ENCODE measurements at regions not wholly inside any gene's neighbourhood (a gene's known extent, or its start where the extent isn't known, plus 50 kb on each side); places are given as distances from the start of the nearest gene placed in this dataset.
"Not testable (repeated sequence)": the region's sequence is repeated elsewhere in the genome, so short reads cannot be mapped to it uniquely, and the experiment has no call there.

GRCh38 chr15:20074082-20074481, 467.5 kb downstream of the GOLGA6L6 start:
- not testable (repeated sequence) for DNase-seq (ENCODE audit: low spot score)

GRCh38 chr15:20069043-20069442, 472.6 kb downstream of the GOLGA6L6 start:
- DNase-seq (ENCODE audit: low spot score), result not testable (repeated sequence)

GRCh38 chr15:20066173-20066572, 475.4 kb downstream of the GOLGA6L6 start:
- not testable (repeated sequence) for DNase-seq (ENCODE audit: low spot score)

GRCh38 chr15:20065508-20065907, 476.1 kb downstream of the GOLGA6L6 start:
- DNase-seq (ENCODE audit: low spot score), result not testable (repeated sequence)

GRCh38 chr15:20063167-20063566, 478.4 kb downstream of the GOLGA6L6 start:
- not testable (repeated sequence) for DNase-seq (ENCODE audit: low spot score)

GRCh38 chr15:20060838-20061237, 480.8 kb downstream of the GOLGA6L6 start:
- not testable (repeated sequence) for DNase-seq (ENCODE audit: low spot score)

- not testable (repeated sequence) for DNase-seq (ENCODE audit: low spot score)
Measured at GRCh38 chr15:20056871-20057270, 484.7 kb downstream of the GOLGA6L6 start.

GRCh38 chr15:20055921-20056320, 485.7 kb downstream of the GOLGA6L6 start:
- DNase-seq (ENCODE audit: low spot score), result not testable (repeated sequence)

GRCh38 chr15:20048189-20048588, 493.4 kb downstream of the GOLGA6L6 start:
- not testable (repeated sequence) for DNase-seq (ENCODE audit: low spot score)

GRCh38 chr15:20045165-20045564, 496.4 kb downstream of the GOLGA6L6 start:
- not testable (repeated sequence) for DNase-seq (ENCODE audit: low spot score)

- DNase-seq (ENCODE audit: low spot score), result not testable (repeated sequence)
Measured at GRCh38 chr15:20040691-20041090, 500.9 kb downstream of the GOLGA6L6 start.

- DNase-seq (ENCODE audit: low spot score), result not testable (repeated sequence)
Measured at GRCh38 chr15:20025040-20025439, 516.6 kb downstream of the GOLGA6L6 start.

GRCh38 chr15:20022349-20022748, 519.3 kb downstream of the GOLGA6L6 start:
- not testable (repeated sequence) for DNase-seq (ENCODE audit: low spot score)

- DNase-seq (ENCODE audit: low spot score), result not testable (repeated sequence)
Measured at GRCh38 chr15:20021351-20021750, 520.2 kb downstream of the GOLGA6L6 start.

- not testable (repeated sequence) for DNase-seq (ENCODE audit: low spot score)
Measured at GRCh38 chr15:20020588-20020987, 521.0 kb downstream of the GOLGA6L6 start.

- DNase-seq (ENCODE audit: low spot score), result not testable (repeated sequence)
Measured at GRCh38 chr15:20019758-20020157, 521.8 kb downstream of the GOLGA6L6 start.

GRCh38 chr15:20017581-20017980, 524.0 kb downstream of the GOLGA6L6 start:
- not testable (repeated sequence) for DNase-seq (ENCODE audit: low spot score)

GRCh38 chr15:20016941-20017340, 524.7 kb downstream of the GOLGA6L6 start:
- DNase-seq (ENCODE audit: low spot score), result not testable (repeated sequence)

GRCh38 chr15:20012837-20013236, 528.8 kb downstream of the GOLGA6L6 start:
- not testable (repeated sequence) for DNase-seq (ENCODE audit: low spot score)

GRCh38 chr15:20010759-20011158, 530.8 kb downstream of the GOLGA6L6 start:
- not testable (repeated sequence) for DNase-seq (ENCODE audit: low spot score)

- DNase-seq (ENCODE audit: low spot score), result not testable (repeated sequence)
Measured at GRCh38 chr15:20009619-20010018, 532.0 kb downstream of the GOLGA6L6 start.

- DNase-seq (ENCODE audit: low spot score), result not testable (repeated sequence)
Measured at GRCh38 chr15:20007338-20007737, 534.3 kb downstream of the GOLGA6L6 start.

- DNase-seq (ENCODE audit: low spot score), result not testable (repeated sequence)
Measured at GRCh38 chr15:20003471-20003870, 538.1 kb downstream of the GOLGA6L6 start.

- DNase-seq (ENCODE audit: low spot score), result not testable (repeated sequence)
Measured at GRCh38 chr15:20002560-20002959, 539.0 kb downstream of the GOLGA6L6 start.
